GM12872 (cell line): ENCODE measurements at regions not wholly inside any gene's neighbourhood (a gene's known extent, or its start where the extent isn't known, plus 50 kb on each side); places are given as distances from the start of the nearest gene placed in this dataset.

Source experiments
- CTCF ChIP-seq: IDR thresholded peaks from 3 replicates; pipeline ENCODE4 v1.5.1; 2011; ENCODE audit warnings: low read depth, mild to moderate bottlenecking, low read length, moderate library complexity; ENCODE audit not compliant: insufficient read depth

DNA sequence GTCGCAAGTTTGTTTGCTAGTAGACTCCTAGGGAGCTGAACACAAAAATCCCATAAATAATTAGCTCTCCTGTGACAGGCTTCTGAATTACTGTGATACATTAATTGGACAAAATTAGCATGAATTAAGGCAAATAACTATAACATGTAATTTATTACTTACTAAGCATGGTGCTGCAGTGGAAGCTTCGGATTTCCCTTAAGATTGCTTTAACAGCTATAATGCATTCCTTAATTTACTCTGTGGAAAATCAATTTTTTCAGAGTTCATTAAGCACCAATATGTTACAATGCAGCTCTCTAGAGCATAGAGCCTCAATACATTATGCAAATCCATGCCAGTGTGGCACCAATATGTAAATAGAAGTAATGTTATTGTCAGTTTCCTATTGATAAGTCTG lies 201.5 kb downstream of the MDFIC start:
- TF ChIP-seq CTCF: no peak

DNA sequence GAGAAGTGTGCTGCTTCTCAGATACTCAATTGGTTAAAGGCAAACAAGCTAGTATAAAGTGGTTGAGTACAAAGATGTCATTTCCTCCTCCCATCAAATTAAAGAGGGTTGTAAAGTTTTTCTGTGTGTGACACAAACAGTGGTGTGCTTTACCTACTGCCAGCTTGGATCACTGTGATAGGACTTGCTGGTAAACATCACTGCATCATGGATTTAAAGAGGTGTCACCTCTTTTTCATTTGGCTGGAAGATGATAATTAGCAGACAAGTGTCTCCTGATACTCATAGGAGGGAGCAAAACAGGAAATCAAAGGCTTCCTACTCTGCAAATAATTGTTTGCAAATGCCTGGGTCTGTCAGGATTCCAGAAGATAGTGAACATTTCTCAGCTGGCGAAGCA lies 200.5 kb downstream of the MDFIC start:
- TF ChIP-seq CTCF: no peak

DNA sequence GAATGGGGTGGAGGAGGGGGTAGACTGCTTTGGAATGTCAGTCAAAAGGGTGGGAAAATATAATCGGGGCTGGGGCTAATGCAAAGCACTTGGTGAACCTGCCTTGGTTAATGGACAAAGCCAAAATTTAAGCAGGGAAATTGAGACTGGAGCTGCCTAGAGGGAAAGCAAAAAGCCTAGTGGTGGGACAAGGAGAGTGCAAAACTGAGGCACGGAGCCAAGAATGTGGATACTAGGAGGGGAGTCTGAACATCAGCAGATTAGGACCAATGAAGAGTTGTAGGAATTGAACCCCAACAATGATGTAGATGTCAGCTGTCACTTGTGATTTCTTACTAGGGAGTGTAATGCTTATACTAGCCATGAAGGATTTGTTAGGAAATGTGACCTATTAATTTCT lies 195.9 kb downstream of the MDFIC start:
- no peak for TF ChIP-seq CTCF

GRCh38 chr7:115116773-115117715 lies 195.2 kb downstream of the MDFIC start:
- TF ChIP-seq CTCF: no peak

DNA sequence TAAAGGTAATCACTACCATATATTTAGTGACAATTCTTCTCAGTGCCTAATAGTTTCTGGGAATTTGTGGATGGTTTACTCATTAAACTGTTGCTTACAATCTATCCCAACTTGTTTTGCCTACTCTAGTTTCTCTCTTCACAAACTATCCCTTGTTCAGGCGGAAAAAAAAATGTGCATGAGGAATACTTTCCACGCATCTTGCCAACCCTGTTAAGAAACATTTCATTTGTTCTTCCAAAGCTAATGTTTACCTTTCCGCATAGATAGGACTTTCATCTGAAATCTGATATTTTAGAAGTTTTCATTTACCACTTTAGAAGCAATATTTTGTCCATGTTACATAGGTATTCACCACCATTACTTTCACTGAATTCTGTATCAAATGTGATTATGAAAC lies 191.9 kb downstream of the MDFIC start:
- TF ChIP-seq CTCF: no peak

- no peak for TF ChIP-seq CTCF
Measured at GRCh38 chr7:115113131-115113530, 191.2 kb downstream of the MDFIC start.

- no peak for TF ChIP-seq CTCF
Measured at GRCh38 chr7:115110523-115110922, 188.6 kb downstream of the MDFIC start.
